WTC11 (cell line): ENCODE measurements at regions not wholly inside any gene's neighbourhood (a gene's known extent, or its start where the extent isn't known, plus 50 kb on each side); places are given as distances from the start of the nearest gene placed in this dataset.

Experiments used
- ATF2 ChIP-seq: sonication (generic); formaldehyde crosslinking; IDR thresholded peaks from 2 replicates; pipeline ENCODE4 v1.8.1; 2022; ENCODE audit warnings: low read depth, missing genetic modification reagents, borderline replicate concordance
- ATF6 ChIP-seq: sonication (generic); formaldehyde crosslinking; IDR thresholded peaks from 2 replicates; pipeline ENCODE4 v1.8.1; 2023; ENCODE audit warnings: mild to moderate bottlenecking, missing genetic modification reagents
- CTCF ChIP-seq: fragments of 200-600 bp; IDR thresholded peaks from 2 replicates; pipeline ENCODE4 v1.8.0; 2022; ENCODE audit warnings: antibody characterized with exemption
- E2F4 ChIP-seq: sonication (generic); formaldehyde crosslinking; IDR thresholded peaks from 2 replicates; pipeline ENCODE4 v1.8.1; 2022; ENCODE audit warnings: low read depth, mild to moderate bottlenecking, moderate library complexity, missing genetic modification reagents, borderline replicate concordance
- FOXP1 ChIP-seq: sonication (generic); formaldehyde crosslinking; IDR thresholded peaks from 2 replicates; pipeline ENCODE4 v1.8.0; 2022; ENCODE audit warnings: missing genetic modification reagents, mild to moderate bottlenecking, moderate library complexity, borderline replicate concordance
- MAX ChIP-seq: sonication (generic); formaldehyde crosslinking; IDR thresholded peaks from 2 replicates; pipeline ENCODE4 v1.8.0; 2022; ENCODE audit warnings: mild to moderate bottlenecking, missing genetic modification reagents
- NFYB ChIP-seq: sonication (generic); formaldehyde crosslinking; conservative IDR thresholded peaks from 2 replicates; pipeline ENCODE4 v1.8.0; 2022; ENCODE audit warnings: low read depth, missing genetic modification reagents
- NR3C1 ChIP-seq: sonication (generic); formaldehyde crosslinking; conservative IDR thresholded peaks from 2 replicates; pipeline ENCODE4 v1.8.1; 2023; ENCODE audit warnings: low read depth, mild to moderate bottlenecking, missing genetic modification reagents
- OVOL2 ChIP-seq: fragments of 250-450 bp; sonication (Bioruptor Pico); IDR thresholded peaks from 2 replicates; pipeline ENCODE4 v1.9.0; 2021; ENCODE audit warnings: mild to moderate bottlenecking, borderline replicate concordance
- PRDM15 ChIP-seq: sonication (generic); formaldehyde crosslinking; IDR thresholded peaks from 2 replicates; pipeline ENCODE4 v1.8.0; 2022; ENCODE audit warnings: missing genetic modification reagents
- TCF7 ChIP-seq: sonication (generic); formaldehyde crosslinking; IDR thresholded peaks from 2 replicates; pipeline ENCODE4 v1.8.0; 2022; ENCODE audit warnings: mild to moderate bottlenecking, low read depth, missing genetic modification reagents, moderate library complexity
- USF1 ChIP-seq: sonication (generic); formaldehyde crosslinking; IDR thresholded peaks from 2 replicates; pipeline ENCODE4 v1.8.0; 2022; ENCODE audit warnings: mild to moderate bottlenecking, missing genetic modification reagents
- ZBTB21 ChIP-seq: sonication (generic); formaldehyde crosslinking; IDR thresholded peaks from 2 replicates; pipeline ENCODE4 v1.8.1; 2023; ENCODE audit warnings: mild to moderate bottlenecking, missing genetic modification reagents, borderline replicate concordance
- ZNF138 ChIP-seq: sonication (generic); formaldehyde crosslinking; conservative IDR thresholded peaks from 2 replicates; pipeline ENCODE4 v1.8.1; 2022; ENCODE audit warnings: mild to moderate bottlenecking, moderate library complexity, missing genetic modification reagents

GRCh38 chr1:118751166-118751565 lies 237.0 kb downstream of the TBX15 start:
- TF ChIP-seq CTCF (no peak), TCF7 (CRISPR knock-in tag) (no peak), ATF6 (CRISPR knock-in tag) (no peak), MAX (CRISPR knock-in tag) (no peak), ZBTB21 (CRISPR knock-in tag) (no peak), OVOL2 (CRISPR knock-in tag) (no peak), NR3C1 (no peak), USF1 (CRISPR knock-in tag) (no peak), PRDM15 (CRISPR knock-in tag) (no peak), FOXP1 (CRISPR knock-in tag) (no peak), E2F4 (CRISPR knock-in tag) (no peak), ATF2 (CRISPR knock-in tag) (no peak), ZNF138 (CRISPR knock-in tag) (no peak), NFYB (CRISPR knock-in tag) (no peak)
